ENCODE measurements at regions not wholly inside any gene's neighbourhood (a gene's known extent, or its start where the extent isn't known, plus 50 kb on each side); places are given as distances from the start of the nearest gene placed in this dataset.

DNA sequence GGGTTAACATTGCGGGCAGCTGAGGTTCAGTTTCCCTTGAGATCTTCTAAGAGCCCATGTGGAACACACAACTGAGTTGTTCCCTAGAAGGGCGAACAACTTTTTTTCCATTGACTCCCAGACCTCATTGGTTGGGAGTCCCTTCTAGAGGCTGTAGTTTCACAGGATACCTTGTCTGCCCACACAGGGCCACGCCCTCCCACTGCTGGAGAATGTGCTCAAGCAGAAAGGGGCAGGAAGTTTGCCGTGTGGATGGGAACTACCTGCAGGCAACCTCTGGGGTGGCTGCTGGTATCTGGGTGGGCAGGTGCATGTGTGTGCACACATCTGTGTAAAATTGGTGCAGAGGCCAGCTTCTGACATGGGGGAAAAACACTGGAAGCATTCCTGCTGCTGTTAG, 178.8 kb upstream of the PSMD7 start:
- TF ChIP-seq, protein P1, sequence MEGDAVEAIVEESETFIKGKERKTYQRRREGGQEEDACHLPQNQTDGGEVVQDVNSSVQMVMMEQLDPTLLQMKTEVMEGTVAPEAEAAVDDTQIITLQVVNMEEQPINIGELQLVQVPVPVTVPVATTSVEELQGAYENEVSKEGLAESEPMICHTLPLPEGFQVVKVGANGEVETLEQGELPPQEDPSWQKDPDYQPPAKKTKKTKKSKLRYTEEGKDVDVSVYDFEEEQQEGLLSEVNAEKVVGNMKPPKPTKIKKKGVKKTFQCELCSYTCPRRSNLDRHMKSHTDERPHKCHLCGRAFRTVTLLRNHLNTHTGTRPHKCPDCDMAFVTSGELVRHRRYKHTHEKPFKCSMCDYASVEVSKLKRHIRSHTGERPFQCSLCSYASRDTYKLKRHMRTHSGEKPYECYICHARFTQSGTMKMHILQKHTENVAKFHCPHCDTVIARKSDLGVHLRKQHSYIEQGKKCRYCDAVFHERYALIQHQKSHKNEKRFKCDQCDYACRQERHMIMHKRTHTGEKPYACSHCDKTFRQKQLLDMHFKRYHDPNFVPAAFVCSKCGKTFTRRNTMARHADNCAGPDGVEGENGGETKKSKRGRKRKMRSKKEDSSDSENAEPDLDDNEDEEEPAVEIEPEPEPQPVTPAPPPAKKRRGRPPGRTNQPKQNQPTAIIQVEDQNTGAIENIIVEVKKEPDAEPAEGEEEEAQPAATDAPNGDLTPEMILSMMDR (conservative IDR thresholded peaks at IDR 0.05; ENCODE audit: low read depth in 2 of 2), result no peak
- no peak for TF ChIP-seq CREB1 (CRISPR knock-in tag; IDR thresholded peaks at IDR 0.05; ENCODE audit: low read depth)
- TF ChIP-seq ZNF114 (CRISPR knock-in tag; IDR thresholded peaks at IDR 0.05), result no peak
- no peak for TF ChIP-seq NANOG (IDR thresholded peaks at IDR 0.05; ENCODE audit: borderline replicate concordance)
- TF ChIP-seq, protein P2, sequence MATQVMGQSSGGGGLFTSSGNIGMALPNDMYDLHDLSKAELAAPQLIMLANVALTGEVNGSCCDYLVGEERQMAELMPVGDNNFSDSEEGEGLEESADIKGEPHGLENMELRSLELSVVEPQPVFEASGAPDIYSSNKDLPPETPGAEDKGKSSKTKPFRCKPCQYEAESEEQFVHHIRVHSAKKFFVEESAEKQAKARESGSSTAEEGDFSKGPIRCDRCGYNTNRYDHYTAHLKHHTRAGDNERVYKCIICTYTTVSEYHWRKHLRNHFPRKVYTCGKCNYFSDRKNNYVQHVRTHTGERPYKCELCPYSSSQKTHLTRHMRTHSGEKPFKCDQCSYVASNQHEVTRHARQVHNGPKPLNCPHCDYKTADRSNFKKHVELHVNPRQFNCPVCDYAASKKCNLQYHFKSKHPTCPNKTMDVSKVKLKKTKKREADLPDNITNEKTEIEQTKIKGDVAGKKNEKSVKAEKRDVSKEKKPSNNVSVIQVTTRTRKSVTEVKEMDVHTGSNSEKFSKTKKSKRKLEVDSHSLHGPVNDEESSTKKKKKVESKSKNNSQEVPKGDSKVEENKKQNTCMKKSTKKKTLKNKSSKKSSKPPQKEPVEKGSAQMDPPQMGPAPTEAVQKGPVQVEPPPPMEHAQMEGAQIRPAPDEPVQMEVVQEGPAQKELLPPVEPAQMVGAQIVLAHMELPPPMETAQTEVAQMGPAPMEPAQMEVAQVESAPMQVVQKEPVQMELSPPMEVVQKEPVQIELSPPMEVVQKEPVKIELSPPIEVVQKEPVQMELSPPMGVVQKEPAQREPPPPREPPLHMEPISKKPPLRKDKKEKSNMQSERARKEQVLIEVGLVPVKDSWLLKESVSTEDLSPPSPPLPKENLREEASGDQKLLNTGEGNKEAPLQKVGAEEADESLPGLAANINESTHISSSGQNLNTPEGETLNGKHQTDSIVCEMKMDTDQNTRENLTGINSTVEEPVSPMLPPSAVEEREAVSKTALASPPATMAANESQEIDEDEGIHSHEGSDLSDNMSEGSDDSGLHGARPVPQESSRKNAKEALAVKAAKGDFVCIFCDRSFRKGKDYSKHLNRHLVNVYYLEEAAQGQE (IDR thresholded peaks at IDR 0.05; ENCODE audit: unreplicated experiment), result no peak
- TF ChIP-seq EZH2phosphoT487 (IDR thresholded peaks at IDR 0.05; ENCODE audit: unreplicated experiment), result no peak
- TF ChIP-seq JUNB (IDR thresholded peaks at IDR 0.05; ENCODE audit: unreplicated experiment), result no peak
- no peak for TF ChIP-seq EZH2 (IDR thresholded peaks at IDR 0.05; ENCODE audit: low read depth, unreplicated experiment)
- TF ChIP-seq POLR2AphosphoS5 (IDR thresholded peaks at IDR 0.05; ENCODE audit: low read depth), result no peak
